Activated naive CD4-positive, alpha-beta T cell treated with anti-CD3 and anti-CD28 coated beads for 36 hours (primary cell): ENCODE measurements at regions not wholly inside any gene's neighbourhood (a gene's known extent, or its start where the extent isn't known, plus 50 kb on each side); places are given as distances from the start of the nearest gene placed in this dataset.
"Not testable (repeated sequence)": the region's sequence is repeated elsewhere in the genome, so short reads cannot be mapped to it uniquely, and the experiment has no call there.

Experiments
- CTCF ChIA-PET: fragments of 350-600 bp; sonication (Branson Sonifier 250); formaldehyde crosslinking; loops from one replicate; lab custom pipeline; 2021; ENCODE audit warnings: antibody characterized with exemption; lab: Charles Lee
- DNase-seq: peaks from one replicate; pipeline ENCODE4 v3.0.0-alpha.2; 2020
- H3K27ac Mint-ChIP-seq: one replicate; pipeline ENCODE4 v1.8.0; 2021; ENCODE audit warnings: mild to moderate bottlenecking, mixed read lengths
- H3K27me3 Mint-ChIP-seq: one replicate; pipeline ENCODE4 v1.8.0; 2021; ENCODE audit warnings: low read depth, mixed read lengths
- H3K36me3 Mint-ChIP-seq: one replicate; pipeline ENCODE4 v1.8.0; 2021; ENCODE audit warnings: low read depth, mixed read lengths
- H3K4me1 Mint-ChIP-seq: one replicate; pipeline ENCODE4 v1.8.0; 2021; ENCODE audit warnings: low read depth, mixed read lengths
- H3K4me3 Mint-ChIP-seq: one replicate; pipeline ENCODE4 v1.8.0; 2021; ENCODE audit warnings: mild to moderate bottlenecking, moderate library complexity, mixed read lengths
- H3K9me3 Mint-ChIP-seq: one replicate; pipeline ENCODE4 v1.8.0; 2021; ENCODE audit warnings: mixed read lengths
- intact Hi-C: fragments of 100-400 bp; cut with micrococcal nuclease; formaldehyde crosslinking; loops from one replicate; pipeline ENCODE4 v1.15.1; 2023

- Mint-ChIP-seq H3K4me3 (no peak overlapping the region), H3K36me3 (no peaks in the 10 kb centered on the region), H3K27me3 (no peaks in the 10 kb centered on the region), H3K27ac (no peak overlapping the region), H3K9me3 (no peaks in the 10 kb centered on the region), H3K4me1 (no peaks in the 10 kb centered on the region)
- DNase-seq, result no peak
- intact Hi-C loops, result no loop called here
- CTCF ChIA-PET, result no interaction called here
Observed at GRCh38 chrX:118286066-118286762, 59.7 kb upstream of the WDR44 start.

- intact Hi-C loops, H3K36me3 Mint-ChIP-seq, H3K27ac Mint-ChIP-seq, DNase-seq, H3K27me3 Mint-ChIP-seq, H3K4me1 Mint-ChIP-seq, H3K4me3 Mint-ChIP-seq, CTCF ChIA-PET, H3K9me3 Mint-ChIP-seq: not testable (repeated sequence)
Observed at GRCh38 chrX:118295818-118296217, 50.1 kb upstream of the WDR44 start.
